Neutrophil (primary cell): ENCODE measurements at regions not wholly inside any gene's neighbourhood (a gene's known extent, or its start where the extent isn't known, plus 50 kb on each side); places are given as distances from the start of the nearest gene placed in this dataset.
"Not testable (repeated sequence)": the region's sequence is repeated elsewhere in the genome, so short reads cannot be mapped to it uniquely, and the experiment has no call there.

Source experiments
- H3K27ac ChIP-seq: fragments of 200-600 bp; sonication (generic); 2 replicates; pipeline ENCODE4 v1.5.1; 2016; ENCODE audit warnings: mild to moderate bottlenecking, moderate library complexity
- H3K27me3 ChIP-seq: fragments of 200-600 bp; sonication (generic); 2 replicates; pipeline ENCODE4 v1.6.0; 2016; ENCODE audit warnings: mild to moderate bottlenecking
- H3K36me3 ChIP-seq: fragments of 200-600 bp; sonication (generic); 2 replicates; pipeline ENCODE4 v1.5.1; 2017
- H3K4me1 ChIP-seq, 2 experiments: fragments of 200-600 bp in 1 of 2; sonication (generic) in 1 of 2; 1 replicate in 1 of 2; 2 replicates in 1 of 2; pipeline versions ENCODE4 v1.5.1 to v1.6.1; 2013 to 2016; ENCODE audit warnings: low read depth in 1 of 2, low read length in 1 of 2, mild to moderate bottlenecking in 1 of 2, moderate library complexity in 1 of 2; ENCODE audit not compliant: control insufficient read depth in 1 of 2, insufficient read depth in 1 of 2
- H3K4me3 ChIP-seq, 2 experiments: fragments of 200-600 bp in 1 of 2; sonication (generic) in 1 of 2; 1 replicate in 1 of 2; 2 replicates in 1 of 2; pipeline ENCODE4 v1.5.1; 2013 to 2016; ENCODE audit warnings: low read depth in 1 of 2, low read length in 1 of 2, mild to moderate bottlenecking in 1 of 2, moderate library complexity in 1 of 2
- H3K9me3 ChIP-seq: fragments of 200-600 bp; sonication (generic); 2 replicates; pipeline ENCODE4 v1.5.1; 2016
- CTCF ChIP-seq: fragments of 200-600 bp; sonication (generic); IDR thresholded peaks from 2 replicates; pipeline ENCODE4 v1.5.1; 2016; ENCODE audit warnings: antibody characterized with exemption

- Histone ChIP-seq H3K9me3 (no peaks in the 10 kb centered on the region), H3K27me3 (no peaks in the 10 kb centered on the region), H3K4me3 (no peak overlapping the region), H3K27ac (no peak overlapping the region), H3K36me3 (no peaks in the 10 kb centered on the region), H3K4me1 (no peaks in the 10 kb centered on the region)
- TF ChIP-seq CTCF: no peak
These were observed 79.3 kb downstream of the TMEM121 start for GRCh38 chr14:105605464-105606304.

GRCh38 chr14:105606305-105606975 lies 80.1 kb downstream of the TMEM121 start:
- H3K27ac ChIP-seq, H3K4me1 ChIP-seq, H3K36me3 ChIP-seq, H3K4me3 ChIP-seq, H3K27me3 ChIP-seq, H3K9me3 ChIP-seq: not testable (repeated sequence)

- not testable (repeated sequence) for H3K27ac ChIP-seq, H3K9me3 ChIP-seq, H3K36me3 ChIP-seq, H3K4me1 ChIP-seq, H3K27me3 ChIP-seq, H3K4me3 ChIP-seq
These were observed 80.6 kb downstream of the TMEM121 start for GRCh38 chr14:105607025-105607424.

GRCh38 chr14:105614987-105615386 lies 88.6 kb downstream of the TMEM121 start:
- not testable (repeated sequence) for H3K27me3 ChIP-seq, H3K4me3 ChIP-seq, H3K36me3 ChIP-seq, H3K27ac ChIP-seq, H3K9me3 ChIP-seq, H3K4me1 ChIP-seq

- H3K36me3 ChIP-seq, H3K27me3 ChIP-seq, H3K27ac ChIP-seq, H3K9me3 ChIP-seq, H3K4me1 ChIP-seq, H3K4me3 ChIP-seq: not testable (repeated sequence)
These were observed 89.8 kb downstream of the TMEM121 start for GRCh38 chr14:105615986-105616801.

- Histone ChIP-seq H3K27ac (no peak overlapping the region), H3K9me3 (no peaks in the 10 kb centered on the region), H3K4me3 (no peak overlapping the region), H3K27me3 (no peaks in the 10 kb centered on the region), H3K36me3 (no peaks in the 10 kb centered on the region), H3K4me1 (no peaks in the 10 kb centered on the region)
- TF ChIP-seq CTCF: no peak
These were observed 90.4 kb downstream of the TMEM121 start for GRCh38 chr14:105616802-105617192.

GRCh38 chr14:105617201-105617777 lies 90.9 kb downstream of the TMEM121 start:
- H3K9me3 ChIP-seq: no peaks in the 10 kb centered on the region
- no peaks in the 10 kb centered on the region for H3K27me3 ChIP-seq
- H3K4me3 ChIP-seq: no peak overlapping the region
- no peak for TF ChIP-seq CTCF
- H3K36me3 ChIP-seq: no peaks in the 10 kb centered on the region
- H3K4me1 ChIP-seq: no peaks in the 10 kb centered on the region
- H3K27ac ChIP-seq: no peak overlapping the region

GRCh38 chr14:105617805-105618204 lies 91.4 kb downstream of the TMEM121 start:
- H3K4me3 ChIP-seq, H3K9me3 ChIP-seq, H3K4me1 ChIP-seq, H3K27ac ChIP-seq, H3K27me3 ChIP-seq, H3K36me3 ChIP-seq: not testable (repeated sequence)

- not testable (repeated sequence) for H3K36me3 ChIP-seq, H3K9me3 ChIP-seq, H3K27me3 ChIP-seq, H3K4me1 ChIP-seq, H3K4me3 ChIP-seq, H3K27ac ChIP-seq
These were observed 92.9 kb downstream of the TMEM121 start for GRCh38 chr14:105619324-105619723.

GRCh38 chr14:105620178-105620864 lies 93.9 kb downstream of the TMEM121 start:
- H3K4me3 ChIP-seq, H3K4me1 ChIP-seq, H3K27ac ChIP-seq, H3K36me3 ChIP-seq, H3K9me3 ChIP-seq, H3K27me3 ChIP-seq: not testable (repeated sequence)
